ENCODE measurements at regions not wholly inside any gene's neighbourhood (a gene's known extent, or its start where the extent isn't known, plus 50 kb on each side); places are given as distances from the start of the nearest gene placed in this dataset.
A peak's percentile ranks its signal among the peaks of the same experiment; 100 is the strongest.

- no peak for DNase-seq
These were observed 275.4 kb downstream of the FOXA2 start for GRCh38 chr20:22308934-22309333.

GRCh38 chr20:22307409-22307808 is 277.0 kb downstream of the FOXA2 start:
- DNase-seq, result no peak

- DNase-seq, result no peak
These were observed 279.0 kb downstream of the FOXA2 start for GRCh38 chr20:22305381-22305780.

GRCh38 chr20:22303523-22303922 is 280.8 kb downstream of the FOXA2 start:
- no peak for DNase-seq

GRCh38 chr20:22302039-22302438 is 282.3 kb downstream of the FOXA2 start:
- DNase-seq, result no peak

- no peak for DNase-seq
These were observed 290.5 kb downstream of the FOXA2 start for GRCh38 chr20:22293886-22294285.

GRCh38 chr20:22289442-22289841 is 294.9 kb downstream of the FOXA2 start:
- DNase-seq, result no peak

GRCh38 chr20:22288957-22289356 is 295.4 kb downstream of the FOXA2 start:
- no peak for DNase-seq

GRCh38 chr20:22288156-22288555 is 296.2 kb downstream of the FOXA2 start:
- no peak for DNase-seq

GRCh38 chr20:22285555-22285954 is 298.8 kb downstream of the FOXA2 start:
- no peak for DNase-seq

- no peak for DNase-seq
These were observed 301.7 kb downstream of the FOXA2 start for GRCh38 chr20:22282696-22283095.

- DNase-seq, result no peak
These were observed 310.0 kb downstream of the FOXA2 start for GRCh38 chr20:22274330-22274729.

- DNase-seq, result no peak
These were observed 315.7 kb downstream of the FOXA2 start for GRCh38 chr20:22268675-22269074.

- no peak for DNase-seq
These were observed 319.5 kb downstream of the FOXA2 start for GRCh38 chr20:22264917-22265316.

GRCh38 chr20:22260506-22260905 is 323.9 kb downstream of the FOXA2 start:
- DNase-seq, result no peak

- DNase-seq, result no peak
These were observed 326.5 kb downstream of the FOXA2 start for GRCh38 chr20:22257912-22258311.

- DNase-seq, result peak; percentile 32
These were observed 336.2 kb downstream of the FOXA2 start for GRCh38 chr20:22248051-22248667.

GRCh38 chr20:22245139-22245538 is 339.2 kb downstream of the FOXA2 start:
- DNase-seq, result no peak

GRCh38 chr20:22243067-22243466 is 341.3 kb downstream of the FOXA2 start:
- no peak for DNase-seq

- DNase-seq, result no peak
These were observed 342.8 kb downstream of the FOXA2 start for GRCh38 chr20:22241609-22242008.

GRCh38 chr20:22232923-22233322 is 351.4 kb downstream of the FOXA2 start:
- DNase-seq, result no peak

- no peak for DNase-seq
These were observed 351.9 kb downstream of the FOXA2 start for GRCh38 chr20:22232473-22232872.

GRCh38 chr20:22226849-22227700 is 357.3 kb downstream of the FOXA2 start:
- no peak for DNase-seq

- DNase-seq, result no peak
These were observed 361.1 kb downstream of the FOXA2 start for GRCh38 chr20:22223236-22223635.

All from retina (tissue), 1 donor.